HG03460 (cell line): ENCODE measurements at regions not wholly inside any gene's neighbourhood (a gene's known extent, or its start where the extent isn't known, plus 50 kb on each side); places are given as distances from the start of the nearest gene placed in this dataset.

ENCODE experiments used
- ATAC-seq: cut with Tn5 transposase; IDR thresholded peaks from one replicate; pipeline ENCODE4 v1.9.1; 2021; ENCODE audit not compliant: unreplicated experiment

GRCh38 chr10:121025731-121026130 lies 174.6 kb downstream of the WDR11 start:
- no peak for ATAC-seq

- ATAC-seq: no peak
These were observed 176.2 kb downstream of the WDR11 start for GRCh38 chr10:121027371-121027770.

DNA sequence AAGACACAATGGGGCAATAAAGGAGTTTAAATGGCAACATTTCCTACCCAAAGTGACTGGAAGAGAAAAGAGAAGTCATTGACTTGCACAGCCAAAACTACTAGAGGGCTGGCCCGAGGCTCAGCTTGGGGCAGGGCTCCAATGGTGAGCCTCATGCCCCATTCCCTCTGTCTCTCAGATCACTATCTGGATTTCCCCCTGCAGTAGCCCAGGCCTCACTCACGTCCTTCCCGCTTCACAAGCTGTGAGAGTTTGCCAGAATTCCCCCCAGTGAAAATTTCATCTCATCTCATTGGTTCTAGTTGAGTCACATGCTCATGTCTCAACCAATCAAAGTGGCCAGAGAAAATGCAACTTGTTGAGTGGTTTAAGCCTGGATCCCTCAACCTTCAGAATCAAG lies 181.3 kb downstream of the WDR11 start:
- no peak for ATAC-seq

DNA sequence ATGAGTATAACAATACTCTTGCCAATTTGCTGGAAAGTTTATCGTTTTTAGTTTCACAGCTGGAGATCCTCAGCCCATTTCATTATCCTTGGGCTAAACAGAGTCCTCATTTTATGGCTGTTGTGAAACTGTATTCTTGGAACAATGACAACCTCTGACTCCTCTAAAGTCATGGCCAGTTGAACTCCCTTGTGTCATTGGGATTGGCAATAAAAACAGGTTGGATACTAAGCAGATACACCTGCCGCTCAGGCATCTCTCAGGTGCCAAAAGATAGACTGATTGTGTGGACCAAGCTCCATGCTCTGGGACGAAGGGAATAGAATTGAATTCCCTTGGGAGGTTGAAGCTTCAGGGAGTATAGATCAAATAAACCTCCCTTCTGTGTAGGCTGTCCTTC lies 182.2 kb downstream of the WDR11 start:
- no peak for ATAC-seq

DNA sequence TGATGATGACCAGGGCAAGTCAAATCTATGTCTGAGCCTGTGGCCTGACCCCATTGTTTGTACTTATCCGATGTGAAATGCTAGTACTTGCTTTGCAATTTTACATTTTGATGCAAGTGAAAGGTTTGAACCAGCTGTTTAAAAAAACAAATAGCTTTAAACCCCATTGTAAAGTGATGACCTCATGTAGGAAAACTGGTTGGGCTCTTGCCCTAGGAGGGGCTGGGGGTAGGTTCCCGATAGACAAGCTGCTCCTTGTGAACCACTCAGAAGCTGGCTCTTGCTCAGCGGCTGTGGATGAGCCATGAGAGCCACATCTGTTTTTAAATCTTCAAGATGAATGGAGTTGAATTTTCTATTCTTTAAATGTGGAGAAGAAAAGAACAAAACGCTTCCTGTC lies 185.3 kb downstream of the WDR11 start:
- no peak for ATAC-seq

DNA sequence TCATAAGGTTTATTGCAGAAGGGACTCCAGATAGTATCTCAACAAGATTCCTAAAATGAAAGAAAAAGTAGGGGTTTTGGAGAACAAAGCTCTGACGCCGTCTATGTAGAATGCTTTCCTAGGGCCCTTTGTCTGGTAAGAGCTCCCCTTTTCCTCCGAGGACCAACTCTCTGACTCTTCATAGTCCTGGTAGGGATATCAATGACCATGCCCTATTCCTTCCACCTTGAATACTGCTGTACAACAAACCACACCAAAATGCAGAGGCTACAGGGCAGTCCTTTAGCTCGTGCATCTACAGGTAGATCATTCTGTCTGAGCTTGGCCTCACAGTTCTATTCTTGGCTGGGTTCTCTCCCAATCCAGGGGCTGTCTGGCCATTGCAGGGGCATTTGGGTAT lies 190.3 kb downstream of the WDR11 start:
- ATAC-seq: no peak

DNA sequence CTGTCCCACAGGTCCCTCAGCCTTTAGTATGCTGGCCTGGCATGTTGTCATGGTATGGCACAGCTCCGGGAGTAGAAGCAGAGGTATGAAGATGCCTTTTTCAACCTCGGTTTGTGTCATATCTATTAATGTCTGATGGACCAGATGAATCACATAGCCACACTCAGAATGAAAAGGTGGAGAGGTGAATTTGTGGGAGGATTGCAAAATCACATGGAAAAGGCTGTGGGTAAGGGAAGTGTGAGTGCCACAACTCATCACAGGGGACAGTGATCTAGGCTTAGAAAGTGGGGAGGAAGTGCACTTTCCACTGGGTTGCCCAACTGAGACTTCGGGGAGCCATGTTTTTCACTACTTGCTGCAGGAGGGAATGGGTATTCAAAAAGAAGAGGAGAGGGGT lies 190.7 kb downstream of the WDR11 start:
- no peak for ATAC-seq

DNA sequence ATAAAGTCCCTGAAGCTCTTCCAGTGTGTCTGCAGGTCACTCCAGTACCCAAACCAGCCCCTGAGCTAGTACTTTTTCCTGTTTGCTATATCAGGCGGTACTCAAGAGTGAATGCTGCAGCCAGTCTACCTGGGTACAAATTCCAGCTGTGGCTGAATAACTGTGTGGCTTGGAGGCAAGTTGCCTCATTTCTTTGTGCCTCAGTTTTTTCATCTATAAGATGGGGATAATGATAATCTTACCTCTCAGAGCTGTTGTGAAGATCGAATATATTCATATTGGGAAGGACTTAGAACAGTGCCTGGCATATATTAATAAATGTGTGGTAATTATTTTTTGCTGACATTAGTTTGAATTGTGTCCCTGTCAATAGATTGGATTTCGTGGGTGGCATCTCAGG lies 191.2 kb downstream of the WDR11 start:
- no peak for ATAC-seq

- no peak for ATAC-seq
These were observed 192.1 kb downstream of the WDR11 start for GRCh38 chr10:121043124-121043849.

- no peak for ATAC-seq
These were observed 197.6 kb downstream of the WDR11 start for GRCh38 chr10:121048749-121049148.

- ATAC-seq: no peak
These were observed 198.3 kb downstream of the WDR11 start for GRCh38 chr10:121049489-121049888.

GRCh38 chr10:121049923-121050322 lies 198.8 kb downstream of the WDR11 start:
- ATAC-seq: no peak

- no peak for ATAC-seq
These were observed 200.0 kb downstream of the WDR11 start for GRCh38 chr10:121051171-121051570.

DNA sequence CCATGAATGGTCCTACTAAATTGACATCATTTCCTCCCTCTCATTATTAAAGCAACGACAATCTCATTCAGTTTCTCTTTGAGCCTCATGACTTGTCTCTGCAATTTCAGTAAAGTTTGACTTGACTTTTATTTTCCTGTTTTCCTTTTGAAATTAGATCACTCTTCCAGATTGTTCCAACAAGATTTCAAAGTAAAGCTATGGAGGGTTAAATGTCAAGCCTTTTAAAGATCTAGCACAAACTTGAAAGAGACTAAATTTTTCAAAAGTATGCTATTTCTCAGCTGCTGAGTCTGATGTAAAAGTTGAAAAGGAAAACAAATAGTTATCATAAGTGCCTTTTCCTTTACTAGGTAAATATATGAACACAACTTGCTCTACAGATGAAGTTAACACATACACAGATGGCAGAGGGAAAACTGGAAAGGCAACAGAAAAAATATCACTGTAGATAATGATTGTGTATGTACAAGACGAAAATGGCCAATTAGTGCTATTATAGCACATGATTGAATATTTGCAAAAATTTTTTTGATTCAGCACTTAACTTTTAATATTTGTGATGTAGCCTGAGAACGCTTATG lies 200.6 kb downstream of the WDR11 start:
- ATAC-seq: no peak

- no peak for ATAC-seq
These were observed 202.0 kb downstream of the WDR11 start for GRCh38 chr10:121053151-121053550.

- ATAC-seq: no peak
These were observed 203.7 kb downstream of the WDR11 start for GRCh38 chr10:121054874-121055273.

DNA sequence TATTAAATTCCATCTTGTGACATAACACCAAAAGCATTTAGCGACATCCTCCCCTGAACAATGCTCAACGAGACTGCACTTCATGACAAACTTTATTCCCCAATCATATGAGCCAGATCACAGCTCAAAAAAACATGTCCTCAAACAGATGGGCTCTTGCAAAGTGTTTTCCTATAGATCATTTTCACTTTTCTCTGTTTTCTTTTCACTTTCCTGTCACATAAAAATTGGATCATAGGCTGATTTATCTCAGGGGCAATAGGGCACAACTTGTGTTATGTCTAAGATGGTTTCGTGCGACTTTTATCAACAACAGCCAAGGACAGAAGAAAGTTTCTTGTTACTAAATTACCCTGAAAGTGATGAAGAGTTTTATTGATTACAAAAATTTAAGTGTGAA lies 206.1 kb downstream of the WDR11 start:
- no peak for ATAC-seq

DNA sequence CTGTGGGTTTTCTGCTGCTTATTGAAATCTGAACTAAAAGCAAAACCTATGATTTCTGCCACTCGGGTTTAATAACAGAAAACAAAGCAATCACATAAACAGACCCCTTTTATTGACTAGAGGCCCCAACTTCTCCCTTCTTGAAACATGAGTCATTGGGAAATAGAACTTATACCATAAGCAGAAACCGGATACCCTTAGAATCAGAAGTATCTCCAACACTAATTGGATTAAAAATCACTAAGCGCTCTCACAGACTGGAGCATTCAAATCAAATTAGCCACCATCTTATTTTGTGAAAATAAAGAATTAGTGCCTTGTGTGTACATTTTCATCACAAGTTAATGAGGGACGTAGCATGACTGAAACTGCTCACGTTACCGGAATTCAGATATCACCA lies 206.9 kb downstream of the WDR11 start:
- ATAC-seq: no peak

GRCh38 chr10:121059351-121059750 lies 208.2 kb downstream of the WDR11 start:
- ATAC-seq: no peak

GRCh38 chr10:121062115-121062514 lies 211.0 kb downstream of the WDR11 start:
- no peak for ATAC-seq

GRCh38 chr10:121063744-121064143 lies 212.6 kb downstream of the WDR11 start:
- no peak for ATAC-seq

DNA sequence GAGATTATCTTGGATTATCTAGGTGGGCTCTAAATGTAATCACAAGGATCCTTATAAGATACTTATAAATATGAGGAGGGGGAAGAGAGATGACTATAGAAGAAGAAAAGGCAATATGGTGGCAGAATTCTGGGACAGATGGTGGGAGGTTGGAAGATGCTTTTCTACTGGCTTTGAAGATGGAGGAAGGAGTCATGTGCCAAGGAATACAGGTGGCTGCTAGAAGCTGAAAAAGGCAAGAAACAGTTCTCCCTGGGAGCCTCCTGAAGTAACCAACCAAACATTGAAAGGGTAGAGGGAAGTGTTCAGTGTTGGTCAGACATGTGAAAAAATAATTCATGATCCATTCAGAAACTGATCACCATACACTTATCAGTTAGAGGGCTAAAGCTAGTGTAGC lies 213.3 kb downstream of the WDR11 start:
- no peak for ATAC-seq

- ATAC-seq: peak; percentile 47
These were observed 214.2 kb downstream of the WDR11 start for GRCh38 chr10:121065330-121065729.
